ENCODE measurements at regions not wholly inside any gene's neighbourhood (a gene's known extent, or its start where the extent isn't known, plus 50 kb on each side); places are given as distances from the start of the nearest gene placed in this dataset.
A peak's percentile ranks its signal among the peaks of the same experiment; 100 is the strongest.

DNA sequence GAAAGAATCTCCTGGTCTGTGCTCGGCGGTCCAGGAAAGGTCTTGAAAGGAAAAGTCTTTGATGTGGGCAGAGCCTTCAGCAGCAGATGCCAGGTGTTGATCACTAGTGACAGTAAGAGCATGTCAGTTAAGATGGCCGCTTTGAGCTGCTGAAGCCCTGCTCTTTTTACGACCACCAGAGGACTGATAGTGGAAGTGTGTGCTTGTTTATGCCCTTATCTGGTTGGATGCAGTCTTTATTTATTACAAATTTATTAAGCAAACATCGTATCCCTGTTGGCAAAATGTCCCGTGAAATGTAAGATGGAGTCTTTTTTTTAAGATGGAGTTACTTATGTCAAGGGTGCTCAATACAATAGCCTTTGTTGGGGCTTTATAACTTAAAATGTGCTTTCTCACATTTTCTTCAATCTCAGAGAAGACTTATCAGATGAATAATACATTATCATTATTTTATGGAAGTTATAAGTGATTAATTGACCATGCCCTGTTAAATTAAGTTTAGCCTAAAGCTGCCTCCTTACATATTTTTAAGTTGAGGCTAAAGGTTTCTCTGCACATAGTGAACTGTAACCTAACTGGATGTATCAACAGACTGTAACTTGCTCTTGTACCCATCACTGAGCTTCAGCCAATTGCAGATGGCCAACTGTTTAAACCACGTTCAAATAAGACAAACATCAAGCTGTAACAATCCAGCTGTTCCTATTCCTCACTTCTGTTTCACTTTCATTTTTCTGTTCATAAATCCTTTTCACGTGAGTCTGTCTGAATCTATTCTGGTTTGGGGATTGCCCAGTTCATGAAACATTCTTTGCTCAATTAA lies 97.4 kb upstream of the PIK3CG start:
- peaks cover 0 to 12% of the 10 kb centered on the region in 2 donors for H3K27me3 Mint-ChIP-seq (ENCODE audit: low read depth in 2 of 2)
- WGBS (ENCODE audit: insufficient coverage): 43% methylated on average over 6 of the region's 8 CpGs
- peak overlapping the region; percentile 80 for H3K4me3 Mint-ChIP-seq
- no peak overlapping the region for H3K4me3 ChIP-seq (ENCODE audit: low read length)
- H3K27me3 ChIP-seq (ENCODE audit: control insufficient read depth, insufficient read depth, low read length): no peaks in the 10 kb centered on the region
- H3K4me1 Mint-ChIP-seq: peaks cover 20 to 23% of the 10 kb centered on the region in 2 donors
- TF ChIP-seq, protein P1, sequence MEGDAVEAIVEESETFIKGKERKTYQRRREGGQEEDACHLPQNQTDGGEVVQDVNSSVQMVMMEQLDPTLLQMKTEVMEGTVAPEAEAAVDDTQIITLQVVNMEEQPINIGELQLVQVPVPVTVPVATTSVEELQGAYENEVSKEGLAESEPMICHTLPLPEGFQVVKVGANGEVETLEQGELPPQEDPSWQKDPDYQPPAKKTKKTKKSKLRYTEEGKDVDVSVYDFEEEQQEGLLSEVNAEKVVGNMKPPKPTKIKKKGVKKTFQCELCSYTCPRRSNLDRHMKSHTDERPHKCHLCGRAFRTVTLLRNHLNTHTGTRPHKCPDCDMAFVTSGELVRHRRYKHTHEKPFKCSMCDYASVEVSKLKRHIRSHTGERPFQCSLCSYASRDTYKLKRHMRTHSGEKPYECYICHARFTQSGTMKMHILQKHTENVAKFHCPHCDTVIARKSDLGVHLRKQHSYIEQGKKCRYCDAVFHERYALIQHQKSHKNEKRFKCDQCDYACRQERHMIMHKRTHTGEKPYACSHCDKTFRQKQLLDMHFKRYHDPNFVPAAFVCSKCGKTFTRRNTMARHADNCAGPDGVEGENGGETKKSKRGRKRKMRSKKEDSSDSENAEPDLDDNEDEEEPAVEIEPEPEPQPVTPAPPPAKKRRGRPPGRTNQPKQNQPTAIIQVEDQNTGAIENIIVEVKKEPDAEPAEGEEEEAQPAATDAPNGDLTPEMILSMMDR (IDR thresholded peaks at IDR 0.05): no peak
- peak overlapping the region; percentile 37 for H3K27ac ChIP-seq (ENCODE audit: low read length)
- H3K9me3 Mint-ChIP-seq: no peaks in the 10 kb centered on the region
- no peaks in the 10 kb centered on the region for H3K36me3 Mint-ChIP-seq
- peak; percentile 73 to 81 (median 78) for ATAC-seq
- H3K9me3 ChIP-seq (ENCODE audit: control insufficient read depth, insufficient read depth, low read length): no peaks in the 10 kb centered on the region
- H3K27ac Mint-ChIP-seq: peak overlapping the region; percentile 57 to 70
- intact Hi-C loops (cut with micrococcal nuclease): no loop called here
- peak in 1 of 2 donors; percentile 53 for DNase-seq
- H3K4me1 ChIP-seq (ENCODE audit: control insufficient read depth, insufficient read depth, low read length): peaks cover 3% of the 10 kb centered on the region
- H3K36me3 ChIP-seq (ENCODE audit: control insufficient read depth, insufficient read depth, low read length): no peaks in the 10 kb centered on the region

DNA sequence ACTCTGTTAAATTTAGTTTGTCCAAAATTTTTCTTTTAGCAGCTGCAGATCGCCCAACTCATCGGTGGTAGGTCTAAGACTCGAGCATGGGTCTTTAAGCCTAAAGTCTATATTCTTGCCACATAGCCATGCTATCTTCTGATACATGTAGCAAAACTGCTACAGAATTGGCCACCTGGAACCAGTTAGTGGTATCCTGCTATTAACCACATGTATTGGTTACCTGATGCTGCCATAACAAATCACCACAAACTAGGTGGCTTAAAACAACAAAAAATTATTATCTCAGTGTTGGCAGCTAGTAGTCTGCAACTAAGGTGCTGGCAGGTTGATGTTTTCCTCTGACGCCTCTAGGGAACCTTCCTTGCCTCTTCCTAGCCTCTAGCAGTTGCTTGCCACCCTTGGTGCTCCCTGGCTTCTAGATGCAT lies 96.7 kb upstream of the PIK3CG start:
- Histone ChIP-seq H3K27me3 (ENCODE audit: control insufficient read depth, insufficient read depth, low read length) (no peaks in the 10 kb centered on the region), H3K4me3 (ENCODE audit: low read length) (no peak overlapping the region), H3K9me3 (ENCODE audit: control insufficient read depth, insufficient read depth, low read length) (no peaks in the 10 kb centered on the region), H3K4me1 (ENCODE audit: control insufficient read depth, insufficient read depth, low read length) (peaks cover 3% of the 10 kb centered on the region), H3K27ac (ENCODE audit: low read length) (peak overlapping the region; percentile 37), H3K36me3 (ENCODE audit: control insufficient read depth, insufficient read depth, low read length) (no peaks in the 10 kb centered on the region)
- intact Hi-C loops (cut with micrococcal nuclease): no loop called here
- Mint-ChIP-seq H3K4me3 (peak overlapping the region; percentile 80), H3K36me3 (no peaks in the 10 kb centered on the region), H3K27me3 (ENCODE audit: low read depth in 2 of 2) (peaks cover 0 to 12% of the 10 kb centered on the region in 2 donors), H3K4me1 (peaks cover 20 to 23% of the 10 kb centered on the region in 2 donors), H3K27ac (peak overlapping the region; percentile 57 to 70), H3K9me3 (no peaks in the 10 kb centered on the region)
- ATAC-seq: peak; percentile 33 to 34 (median 33)
- TF ChIP-seq, protein P1 (IDR thresholded peaks at IDR 0.05): no peak
- WGBS (ENCODE audit: insufficient coverage): 65% methylated on average over 4 of the region's 4 CpGs
- no peak for DNase-seq

DNA sequence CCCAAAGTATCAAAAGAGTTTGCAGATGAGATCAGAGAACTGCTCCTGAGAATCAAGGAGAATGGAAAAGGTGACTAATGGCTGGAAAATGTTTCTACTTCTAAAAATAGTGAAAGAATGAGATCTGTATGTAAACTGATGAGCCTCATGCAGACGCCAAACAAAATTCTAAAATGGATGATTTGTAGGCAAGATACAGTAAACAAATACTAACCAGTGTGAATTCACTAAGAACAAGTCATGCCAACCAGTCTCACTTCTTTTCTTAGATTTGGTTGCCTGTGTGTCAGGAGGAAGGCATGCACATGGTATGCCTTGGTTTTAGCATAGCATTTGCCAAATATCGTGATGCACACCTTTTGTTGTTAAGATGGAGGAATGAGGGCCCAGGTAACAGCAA lies 94.9 kb upstream of the PIK3CG start:
- H3K9me3 Mint-ChIP-seq: no peaks in the 10 kb centered on the region
- H3K27ac Mint-ChIP-seq: peak overlapping the region in 1 of 2 donors; percentile 39
- no peaks in the 10 kb centered on the region for H3K36me3 ChIP-seq (ENCODE audit: control insufficient read depth, insufficient read depth, low read length)
- ATAC-seq (no peak), DNase-seq (no peak)
- peaks cover 20 to 23% of the 10 kb centered on the region in 2 donors for H3K4me1 Mint-ChIP-seq
- 100% methylated on average over 2 of the region's 2 CpGs for WGBS (ENCODE audit: insufficient coverage)
- peaks cover 0 to 12% of the 10 kb centered on the region in 2 donors for H3K27me3 Mint-ChIP-seq (ENCODE audit: low read depth in 2 of 2)
- no peaks in the 10 kb centered on the region for H3K27me3 ChIP-seq (ENCODE audit: control insufficient read depth, insufficient read depth, low read length)
- no peaks in the 10 kb centered on the region for H3K9me3 ChIP-seq (ENCODE audit: control insufficient read depth, insufficient read depth, low read length)
- intact Hi-C loops (cut with micrococcal nuclease): no loop called here
- no peaks in the 10 kb centered on the region for H3K36me3 Mint-ChIP-seq
- H3K27ac ChIP-seq (ENCODE audit: low read length): no peak overlapping the region
- TF ChIP-seq, protein P1 (IDR thresholded peaks at IDR 0.05): no peak
- H3K4me1 ChIP-seq (ENCODE audit: control insufficient read depth, insufficient read depth, low read length): peaks cover 3% of the 10 kb centered on the region
- H3K4me3 Mint-ChIP-seq: no peak overlapping the region
- H3K4me3 ChIP-seq (ENCODE audit: low read length): no peak overlapping the region
